ENCODE measurements at regions not wholly inside any gene's neighbourhood (a gene's known extent, or its start where the extent isn't known, plus 50 kb on each side); places are given as distances from the start of the nearest gene placed in this dataset.
A peak's percentile ranks its signal among the peaks of the same experiment; 100 is the strongest.

DNA sequence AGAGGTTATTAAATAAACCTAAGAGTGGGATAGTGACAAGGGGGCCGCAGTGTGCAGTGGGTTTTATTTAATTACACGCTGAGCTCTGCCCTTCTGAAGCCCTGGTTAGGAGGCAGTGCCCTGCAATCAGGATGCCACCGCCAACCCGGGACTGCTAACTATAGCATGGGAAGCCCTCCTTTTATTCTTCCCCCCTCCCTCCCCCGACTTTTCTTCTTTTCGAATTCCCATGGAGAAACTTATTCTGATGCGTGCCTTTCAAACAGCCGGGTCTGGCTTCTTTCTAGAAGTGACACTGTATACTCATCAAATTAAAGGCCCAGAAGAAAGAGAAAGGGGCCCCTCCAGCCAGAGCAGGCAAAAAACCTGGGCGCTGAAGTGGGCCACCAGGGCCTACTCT lies 91.3 kb upstream of the ANO1 start:
- Histone ChIP-seq H3K9me3 (no peaks in the 10 kb centered on the region), H3K4me1 (peaks cover 0 to 14% (median 11%) of the 10 kb centered on the region in 4 donors), H3K4me3 (no peak overlapping the region), H3K36me3 (no peaks in the 10 kb centered on the region), H3K27ac (peak overlapping the region in 1 of 4 donors; percentile 23), H3K27me3 (peaks cover 12 to 68% (median 32%) of the 10 kb centered on the region in 3 donors)
- 74 to 86% methylated on average over 9 of the region's 9 CpGs for WGBS, 2 donors
- TF ChIP-seq EP300 (IDR thresholded peaks at IDR 0.05) (no peak), POLR2A (IDR thresholded peaks at IDR 0.05) (no peak), POLR2AphosphoS5 (IDR thresholded peaks at IDR 0.05) (no peak)
- TF ChIP-seq, protein P1, sequence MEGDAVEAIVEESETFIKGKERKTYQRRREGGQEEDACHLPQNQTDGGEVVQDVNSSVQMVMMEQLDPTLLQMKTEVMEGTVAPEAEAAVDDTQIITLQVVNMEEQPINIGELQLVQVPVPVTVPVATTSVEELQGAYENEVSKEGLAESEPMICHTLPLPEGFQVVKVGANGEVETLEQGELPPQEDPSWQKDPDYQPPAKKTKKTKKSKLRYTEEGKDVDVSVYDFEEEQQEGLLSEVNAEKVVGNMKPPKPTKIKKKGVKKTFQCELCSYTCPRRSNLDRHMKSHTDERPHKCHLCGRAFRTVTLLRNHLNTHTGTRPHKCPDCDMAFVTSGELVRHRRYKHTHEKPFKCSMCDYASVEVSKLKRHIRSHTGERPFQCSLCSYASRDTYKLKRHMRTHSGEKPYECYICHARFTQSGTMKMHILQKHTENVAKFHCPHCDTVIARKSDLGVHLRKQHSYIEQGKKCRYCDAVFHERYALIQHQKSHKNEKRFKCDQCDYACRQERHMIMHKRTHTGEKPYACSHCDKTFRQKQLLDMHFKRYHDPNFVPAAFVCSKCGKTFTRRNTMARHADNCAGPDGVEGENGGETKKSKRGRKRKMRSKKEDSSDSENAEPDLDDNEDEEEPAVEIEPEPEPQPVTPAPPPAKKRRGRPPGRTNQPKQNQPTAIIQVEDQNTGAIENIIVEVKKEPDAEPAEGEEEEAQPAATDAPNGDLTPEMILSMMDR (IDR thresholded peaks at IDR 0.05) = no peak
- no peak for DNase-seq
- intact Hi-C loops (cut with DNase I) = no loop called here

DNA sequence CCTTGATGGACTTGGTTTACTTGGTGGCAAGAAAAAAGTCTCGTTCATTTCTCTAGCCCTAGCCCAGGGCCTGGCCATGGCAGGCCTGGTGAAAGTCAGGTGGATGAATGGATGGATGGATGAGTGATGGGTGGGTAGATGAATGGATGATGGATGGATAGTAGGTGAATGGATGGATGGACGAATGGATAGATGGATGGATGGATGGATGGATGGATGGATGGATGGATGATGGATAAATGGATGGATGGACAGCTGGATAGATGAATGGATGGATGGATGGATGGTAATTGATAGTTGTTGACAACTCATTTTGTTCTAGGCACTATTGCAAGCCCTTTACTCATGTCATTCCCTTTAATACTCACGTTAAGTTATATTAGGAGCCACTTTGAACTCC lies 86.1 kb upstream of the ANO1 start:
- TF ChIP-seq, protein P1 (IDR thresholded peaks at IDR 0.05) = no peak
- TF ChIP-seq EP300 (IDR thresholded peaks at IDR 0.05) = no peak
- no peak for TF ChIP-seq POLR2A (IDR thresholded peaks at IDR 0.05)
- TF ChIP-seq POLR2AphosphoS5 (IDR thresholded peaks at IDR 0.05) = no peak
- Histone ChIP-seq H3K4me3 (no peak overlapping the region), H3K9me3 (no peaks in the 10 kb centered on the region), H3K36me3 (no peaks in the 10 kb centered on the region), H3K27me3 (peaks cover 0 to 16% (median 3%) of the 10 kb centered on the region in 3 donors), H3K4me1 (no peaks in the 10 kb centered on the region), H3K27ac (no peak overlapping the region)
- intact Hi-C loops (cut with DNase I) = no loop called here
- no peak for DNase-seq
- 91 to 94% methylated on average over 3 of the region's 3 CpGs for WGBS, 2 donors

DNA sequence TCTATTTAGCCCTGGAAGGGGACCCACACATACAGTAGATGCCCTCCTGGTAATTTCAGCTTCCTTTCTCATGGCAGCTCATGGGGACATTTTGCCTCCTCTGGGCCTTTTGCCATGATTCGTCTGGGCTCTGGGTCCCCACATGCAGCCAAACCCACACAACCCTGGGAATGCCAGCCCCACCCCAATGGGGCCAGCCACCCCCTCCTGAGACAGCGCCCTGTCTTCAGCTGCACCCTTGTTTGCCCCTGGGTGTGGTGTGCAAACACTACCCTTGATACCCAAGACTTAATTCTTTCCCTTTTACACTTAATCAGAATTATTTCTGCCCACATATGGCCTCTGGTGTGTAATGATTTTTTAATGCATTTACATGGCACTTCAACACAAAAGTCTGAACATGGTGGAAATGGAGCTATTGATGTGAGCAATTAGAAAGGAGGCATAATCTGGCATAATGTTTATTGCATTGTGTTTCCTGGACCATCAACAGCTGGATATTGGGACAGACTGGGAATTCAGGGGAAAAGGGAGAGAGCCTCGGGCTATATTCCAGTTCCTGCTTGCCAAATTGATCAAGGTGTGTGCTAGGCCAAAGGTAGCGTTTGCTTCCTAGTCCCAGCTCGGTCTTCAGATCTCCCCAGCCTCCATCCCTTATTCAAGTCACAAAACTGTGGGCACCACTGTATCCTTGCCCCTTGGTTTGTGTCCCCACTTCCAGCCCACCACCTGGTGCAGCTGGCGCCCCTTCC lies 85.0 kb upstream of the ANO1 start:
- DNase-seq = no peak
- Histone ChIP-seq H3K9me3 (no peaks in the 10 kb centered on the region), H3K4me1 (no peaks in the 10 kb centered on the region), H3K27me3 (peaks cover 0 to 5% (median 3%) of the 10 kb centered on the region in 3 donors), H3K36me3 (no peaks in the 10 kb centered on the region), H3K27ac (no peak overlapping the region), H3K4me3 (no peak overlapping the region)
- TF ChIP-seq, protein P1 (IDR thresholded peaks at IDR 0.05) = no peak
- TF ChIP-seq EP300 (IDR thresholded peaks at IDR 0.05) = no peak
- no peak for TF ChIP-seq POLR2A (IDR thresholded peaks at IDR 0.05)
- TF ChIP-seq POLR2AphosphoS5 (IDR thresholded peaks at IDR 0.05) = no peak
- 19 to 67% methylated on average over 6 of the region's 6 CpGs for WGBS, 2 donors
- intact Hi-C loops (cut with DNase I) = no loop called here

DNA sequence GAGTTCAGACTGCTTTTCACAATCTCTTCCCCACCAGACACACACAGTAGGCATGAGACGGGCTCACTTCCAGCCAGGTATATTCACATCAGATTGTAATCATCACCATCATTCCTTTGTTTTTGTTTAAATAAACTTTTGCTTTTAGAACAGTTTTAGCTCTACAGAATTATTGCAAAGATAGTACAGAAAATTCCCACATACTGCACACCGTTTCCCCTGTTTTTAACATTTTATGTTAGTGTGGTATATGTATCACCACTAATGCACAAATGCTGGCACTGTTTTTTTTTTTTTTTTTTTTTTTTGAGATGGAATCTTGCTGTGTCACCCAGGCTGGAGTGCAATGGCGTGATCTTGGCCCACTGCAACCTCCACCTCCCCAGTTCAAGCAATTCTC lies 83.3 kb upstream of the ANO1 start:
- H3K27me3 ChIP-seq = no peaks in the 10 kb centered on the region

More for the DNA sequence above, 83.3 kb upstream of the ANO1 start:
- WGBS, 2 donors = 76 to 97% methylated on average over 3 of the region's 3 CpGs
- TF ChIP-seq, protein P1 (IDR thresholded peaks at IDR 0.05) = no peak
- TF ChIP-seq POLR2A (IDR thresholded peaks at IDR 0.05) (no peak), POLR2AphosphoS5 (IDR thresholded peaks at IDR 0.05) (no peak), EP300 (IDR thresholded peaks at IDR 0.05) (no peak)
- H3K9me3 ChIP-seq = no peaks in the 10 kb centered on the region
- intact Hi-C loops (cut with DNase I) = no loop called here
- no peak overlapping the region for H3K4me3 ChIP-seq
- H3K27ac ChIP-seq = no peak overlapping the region
- no peaks in the 10 kb centered on the region for H3K36me3 ChIP-seq
- no peaks in the 10 kb centered on the region for H3K4me1 ChIP-seq
- DNase-seq = no peak

Data from sigmoid colon (tissue), 6 donors.